ENCODE measurements at regions not wholly inside any gene's neighbourhood (a gene's known extent, or its start where the extent isn't known, plus 50 kb on each side); places are given as distances from the start of the nearest gene placed in this dataset.
"Not testable (repeated sequence)": the region's sequence is repeated elsewhere in the genome, so short reads cannot be mapped to it uniquely, and the experiment has no call there.

DNA sequence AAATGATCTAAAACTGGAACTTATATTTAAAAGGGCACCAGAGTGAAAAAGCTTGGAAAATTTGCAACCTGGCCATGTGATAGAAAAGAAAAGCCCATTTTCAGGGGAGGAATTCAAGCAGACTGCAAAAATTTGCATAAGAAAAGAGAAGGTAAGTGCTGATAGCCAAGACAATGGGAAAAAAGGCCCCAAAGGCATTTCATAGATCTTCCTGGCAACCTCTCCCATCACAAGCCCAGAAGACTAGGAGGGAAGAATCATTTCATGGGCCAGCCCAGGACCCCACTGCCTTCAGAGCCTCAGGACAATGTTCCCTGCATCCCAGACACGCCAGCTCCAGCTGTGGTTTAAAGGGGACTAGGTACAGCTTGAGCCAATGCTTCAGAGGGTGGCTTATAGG, 887.3 kb upstream of the DIAPH2 start:
- DNase-seq: no peak

DNA sequence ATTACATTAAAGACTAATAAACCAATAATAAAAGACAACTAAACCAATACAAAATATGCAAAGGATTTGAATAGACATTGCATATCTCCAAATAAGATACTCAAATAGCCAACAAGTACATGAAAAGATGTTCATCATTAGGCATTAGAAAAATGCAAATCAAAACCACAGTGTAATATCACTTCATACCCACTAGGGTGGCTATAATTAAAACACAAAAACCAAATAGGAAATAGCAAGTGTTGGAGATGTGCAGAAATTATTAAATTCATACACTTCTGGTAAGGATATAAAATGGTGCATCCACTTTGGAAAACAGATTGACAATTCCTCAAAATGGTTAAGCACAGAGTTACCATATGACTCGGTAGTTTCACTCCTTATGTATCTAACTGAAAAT, 860.8 kb upstream of the DIAPH2 start:
- DNase-seq: no peak

DNA sequence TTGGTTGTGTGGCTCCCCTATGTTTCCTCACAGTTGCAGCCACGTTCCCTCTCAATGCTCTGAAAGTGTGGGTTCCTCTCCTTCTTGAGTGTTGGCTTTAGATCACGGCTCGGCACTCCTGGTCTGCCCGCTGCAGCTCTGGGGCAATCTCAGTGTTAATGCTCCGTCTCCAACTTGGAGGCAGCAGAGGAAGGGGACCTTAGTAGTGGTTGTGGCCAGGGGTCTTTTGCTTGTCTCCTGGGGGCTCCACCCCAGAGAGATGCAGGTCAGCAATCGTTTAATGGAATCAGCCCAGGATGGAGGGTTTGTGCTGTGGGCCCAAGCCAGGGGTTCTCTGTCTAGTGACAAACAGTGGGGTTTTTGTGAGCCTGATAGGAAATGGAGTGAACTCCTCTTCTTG, 849.4 kb upstream of the DIAPH2 start:
- DNase-seq: no peak

DNA sequence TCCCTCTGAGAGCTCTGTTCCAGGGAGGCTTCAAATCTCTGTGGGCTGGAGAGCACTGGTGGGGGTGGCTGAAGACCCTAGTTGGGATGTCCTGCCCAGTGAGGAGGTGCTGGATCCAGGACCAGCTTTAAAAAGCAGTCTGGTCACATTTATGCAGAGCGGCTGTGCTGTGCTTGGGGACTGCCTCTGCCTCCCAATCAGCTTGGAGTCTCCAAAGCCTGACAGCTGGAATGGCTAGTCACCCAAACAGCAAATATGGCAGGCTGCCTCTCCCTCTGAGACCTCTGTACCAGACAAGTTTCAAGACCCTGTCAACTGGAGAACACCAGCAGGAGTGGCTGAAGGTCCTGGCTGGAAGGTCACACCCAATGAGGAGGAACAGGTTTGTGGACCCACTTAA, 848.1 kb upstream of the DIAPH2 start:
- no peak for DNase-seq

DNA sequence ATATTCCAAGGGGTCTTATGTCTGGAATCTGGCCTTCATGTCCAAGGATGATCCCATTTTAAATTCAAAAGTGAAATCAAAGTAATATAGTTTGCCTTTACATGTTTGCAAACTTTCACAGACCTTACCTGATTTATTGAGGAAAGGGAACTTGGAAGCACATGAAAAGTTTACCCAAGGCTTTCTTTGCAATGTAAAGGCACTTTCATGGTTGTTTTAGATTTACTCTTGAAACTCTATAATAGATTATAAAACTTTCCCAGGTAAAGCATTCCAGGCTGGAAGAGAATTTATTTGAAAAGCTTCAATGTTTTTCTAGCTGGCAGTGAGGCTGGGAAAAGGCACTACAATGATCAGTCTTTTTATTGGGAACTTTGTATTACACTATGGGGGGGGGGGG, 842.8 kb upstream of the DIAPH2 start:
- no peak for DNase-seq

DNA sequence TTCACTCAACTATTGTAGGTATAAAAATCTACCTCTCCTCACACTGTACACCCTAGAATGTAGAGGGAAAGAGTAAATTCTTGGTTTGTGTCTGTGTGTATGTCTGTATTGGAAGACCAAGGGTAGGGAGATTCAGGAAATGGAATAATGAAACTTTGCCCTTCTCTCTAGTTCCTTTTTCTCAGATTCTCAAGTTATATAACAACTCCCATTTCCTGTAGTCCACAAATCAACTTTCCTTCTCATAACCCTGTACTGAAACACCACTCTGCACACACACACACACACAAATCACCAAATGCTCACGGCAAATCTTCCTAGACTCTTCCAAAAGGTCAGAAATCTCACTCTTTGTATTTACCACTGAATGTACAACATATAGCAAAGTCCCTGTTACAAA, 824.5 kb upstream of the DIAPH2 start:
- DNase-seq: no peak

DNA sequence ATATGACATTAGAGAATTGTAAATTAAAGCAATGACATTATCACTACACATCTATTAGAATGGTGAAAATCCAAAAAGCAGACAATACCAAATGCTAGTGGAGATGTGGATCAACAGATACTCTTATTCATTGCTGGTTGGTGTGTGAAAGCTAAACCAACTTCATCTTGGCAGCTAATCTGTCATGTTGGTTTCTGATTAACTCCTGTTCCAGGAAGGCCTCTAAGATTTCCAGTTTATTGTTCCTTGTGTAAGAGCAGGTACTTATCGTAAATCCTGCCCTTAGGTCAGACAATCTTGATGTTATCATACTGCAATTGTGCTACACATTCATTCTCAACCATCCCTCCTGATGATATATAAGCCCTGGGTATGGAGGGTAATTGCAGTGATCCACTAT, 809.0 kb upstream of the DIAPH2 start:
- no peak for DNase-seq

DNA sequence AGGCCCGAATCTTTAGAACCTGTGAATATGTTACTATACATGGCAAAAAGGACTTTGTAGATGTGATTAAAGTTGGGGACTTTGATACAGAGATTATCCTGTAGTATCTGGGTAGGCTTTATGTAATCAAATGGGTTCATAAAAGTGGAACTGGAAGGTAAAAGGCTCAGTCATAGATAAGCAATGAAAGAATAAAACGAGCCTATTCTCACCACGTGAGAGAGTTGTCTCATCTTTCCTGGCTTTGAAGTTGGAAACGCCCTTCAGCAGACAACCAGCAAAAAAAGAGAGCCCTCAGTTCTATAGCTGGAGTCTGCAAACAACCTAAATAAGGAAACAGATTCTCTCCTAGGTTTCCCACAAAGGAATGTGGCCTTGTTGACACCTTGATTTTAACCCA, 805.8 kb upstream of the DIAPH2 start:
- no peak for DNase-seq

DNA sequence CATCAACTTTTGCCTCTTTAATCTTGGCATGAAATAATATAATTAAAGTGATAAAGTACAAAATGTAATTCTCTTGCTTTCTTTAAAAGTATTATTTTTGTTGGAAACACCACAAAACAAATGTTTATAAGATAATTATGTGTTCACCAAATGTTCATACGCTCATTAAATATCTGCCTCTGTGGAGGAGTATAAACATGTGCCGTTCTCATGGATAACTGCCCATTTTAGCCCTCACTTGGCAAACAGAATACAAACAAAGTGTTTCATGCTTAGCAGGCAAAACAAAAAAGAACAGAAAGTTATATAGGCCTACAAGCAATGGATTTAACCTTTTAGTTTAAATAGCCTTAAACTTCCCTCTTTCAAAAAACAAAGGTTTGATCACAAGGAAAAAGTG, 800.5 kb upstream of the DIAPH2 start:
- no peak for DNase-seq

DNA sequence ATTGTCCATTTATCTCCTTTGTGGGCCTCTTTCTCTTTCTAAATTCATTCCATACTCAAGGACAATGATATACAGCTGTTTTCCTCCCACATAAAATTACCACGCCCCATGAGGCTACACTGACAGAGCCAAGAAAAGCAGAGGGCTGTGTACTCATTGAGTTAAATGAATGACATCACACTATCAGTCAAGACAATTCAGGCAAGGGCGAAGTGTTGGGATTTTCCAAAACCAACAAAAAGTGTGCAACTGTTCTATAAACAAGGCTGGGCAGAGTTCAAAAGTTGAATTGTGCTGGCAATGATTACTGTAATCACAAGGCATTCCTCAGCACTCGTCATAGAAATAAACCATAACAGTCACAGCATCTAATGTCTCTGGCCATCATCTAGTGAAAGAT, 799.6 kb upstream of the DIAPH2 start:
- peak; percentile 30 for DNase-seq

DNA sequence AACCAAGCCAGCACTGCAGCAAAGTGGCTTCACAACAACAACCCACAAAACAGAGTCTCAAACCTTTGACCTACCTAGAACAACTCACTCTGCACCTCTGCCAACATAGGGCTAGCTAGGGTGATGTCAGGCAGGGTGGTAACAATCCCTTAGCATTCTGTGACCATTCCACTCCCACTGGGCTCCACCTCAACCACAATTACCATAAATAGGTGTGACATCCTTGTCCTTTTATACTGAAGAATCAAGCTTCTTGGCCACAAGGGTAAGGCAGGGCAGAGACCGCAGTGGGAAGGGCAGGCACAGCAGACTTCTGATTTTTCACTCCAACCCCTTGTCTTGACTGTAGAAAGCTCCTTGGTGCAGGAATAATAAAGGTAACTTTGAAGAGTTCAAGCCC, 795.4 kb upstream of the DIAPH2 start:
- no peak for DNase-seq

DNA sequence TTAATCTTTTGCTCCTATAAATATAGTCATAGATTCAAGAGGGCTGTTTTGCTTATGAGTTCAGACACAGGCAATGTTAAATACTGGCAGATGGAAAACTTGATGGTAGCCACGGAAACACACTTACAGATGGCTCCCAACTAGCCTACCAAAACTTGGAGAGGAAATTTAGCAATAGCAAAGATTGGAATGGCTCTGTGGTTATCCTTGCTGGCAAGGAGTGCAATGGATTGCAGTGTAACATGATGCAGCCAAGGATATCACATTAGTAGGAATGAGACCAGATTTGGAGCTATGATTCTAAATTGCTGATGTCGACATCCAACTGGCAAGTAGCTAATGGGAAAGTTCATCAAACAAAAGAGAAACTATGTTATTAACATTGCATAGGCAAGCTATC, 791.0 kb upstream of the DIAPH2 start:
- no peak for DNase-seq

DNA sequence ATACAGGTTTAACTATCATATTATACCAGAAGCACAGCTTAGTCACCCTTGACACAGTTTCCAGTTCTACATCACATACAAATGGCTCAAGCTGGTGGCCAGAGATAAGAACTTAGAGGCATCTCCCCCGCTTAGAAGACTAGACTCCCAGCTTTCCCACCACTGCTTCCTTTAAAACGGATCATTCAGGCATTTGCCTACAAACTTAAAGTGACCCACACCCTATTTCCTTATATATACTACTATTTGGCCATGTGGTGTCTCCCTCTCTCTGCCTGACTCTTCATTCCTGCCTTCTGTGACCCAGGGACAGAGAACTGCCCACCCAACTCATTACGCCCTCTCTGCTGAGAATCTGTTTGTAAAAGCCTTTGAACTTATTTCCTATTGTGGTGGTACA, 781.2 kb upstream of the DIAPH2 start:
- DNase-seq: no peak

DNA sequence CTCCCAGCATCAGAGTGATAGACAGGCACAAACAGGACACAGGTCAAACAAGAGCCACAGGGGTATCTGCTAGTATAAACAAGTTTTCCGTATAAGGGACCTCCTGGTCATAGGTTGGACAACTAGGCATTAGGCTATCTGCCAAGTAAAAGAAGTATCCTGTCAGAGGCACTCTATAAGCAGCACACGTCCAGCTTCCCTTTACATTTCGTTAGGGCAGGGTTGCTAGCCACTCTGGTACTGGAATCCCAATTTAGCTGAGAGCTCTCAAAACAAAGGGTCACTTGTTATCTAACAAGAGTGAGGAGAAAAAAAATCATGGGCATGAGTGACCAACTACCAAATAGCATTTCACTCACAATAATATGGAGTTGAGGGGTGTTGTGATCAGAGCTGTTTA, 780.7 kb upstream of the DIAPH2 start:
- no peak for DNase-seq

DNA sequence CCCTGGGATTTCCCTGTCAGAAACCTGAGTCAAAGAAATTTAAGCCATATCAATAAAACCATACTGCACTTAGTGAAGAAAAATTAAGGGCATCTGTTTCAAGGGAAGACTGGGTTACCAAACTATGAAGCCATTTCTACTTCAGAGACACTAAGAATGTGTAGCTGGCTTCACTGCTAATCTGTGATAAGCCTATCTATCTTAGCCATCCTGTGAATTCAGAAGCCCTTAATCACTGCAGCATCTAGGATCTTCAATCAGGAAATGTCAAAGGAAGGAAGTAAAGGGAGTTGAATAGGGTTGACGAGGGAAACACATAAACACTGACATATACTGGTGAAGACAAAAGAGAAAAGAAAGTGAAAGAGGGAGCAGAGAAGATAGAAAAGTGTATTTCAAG, 777.6 kb upstream of the DIAPH2 start:
- DNase-seq: no peak

DNA sequence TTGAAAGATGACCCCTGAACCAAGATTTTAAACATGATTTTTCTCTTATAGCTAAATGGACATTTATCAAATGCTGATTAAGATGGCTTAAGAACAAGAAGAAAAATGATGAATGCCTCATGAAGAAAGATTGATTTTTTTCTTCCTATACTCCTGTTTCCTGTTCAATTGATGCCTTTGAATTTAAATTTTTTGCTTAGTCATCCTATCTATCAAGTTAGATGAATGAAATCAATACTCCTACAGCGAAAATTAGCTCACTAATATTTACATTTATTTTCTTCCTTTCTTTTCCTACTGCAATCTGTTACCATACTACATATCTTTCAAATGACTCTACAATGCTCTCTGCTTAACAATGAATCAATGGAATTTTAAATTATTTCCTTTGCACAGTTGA, 773.6 kb upstream of the DIAPH2 start:
- DNase-seq: no peak

DNA sequence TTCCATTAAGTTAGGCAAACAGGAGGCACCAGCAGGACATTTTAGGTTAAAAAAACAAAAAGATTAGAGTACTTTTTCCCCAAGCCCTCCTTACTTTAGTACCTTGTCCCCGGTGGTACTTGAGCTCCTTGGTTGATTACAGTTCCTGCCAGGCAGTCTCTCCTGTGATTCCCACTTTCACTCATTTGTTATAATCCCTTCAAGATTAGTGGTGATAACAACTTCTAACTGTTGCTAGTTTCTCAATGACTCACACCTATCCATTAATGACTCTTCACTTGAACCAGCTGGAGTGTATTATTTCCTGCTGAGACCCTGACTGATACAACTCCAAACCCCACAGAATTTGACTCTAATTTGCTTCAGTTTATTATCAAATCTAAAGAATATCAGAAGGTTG, 765.0 kb upstream of the DIAPH2 start:
- no peak for DNase-seq

DNA sequence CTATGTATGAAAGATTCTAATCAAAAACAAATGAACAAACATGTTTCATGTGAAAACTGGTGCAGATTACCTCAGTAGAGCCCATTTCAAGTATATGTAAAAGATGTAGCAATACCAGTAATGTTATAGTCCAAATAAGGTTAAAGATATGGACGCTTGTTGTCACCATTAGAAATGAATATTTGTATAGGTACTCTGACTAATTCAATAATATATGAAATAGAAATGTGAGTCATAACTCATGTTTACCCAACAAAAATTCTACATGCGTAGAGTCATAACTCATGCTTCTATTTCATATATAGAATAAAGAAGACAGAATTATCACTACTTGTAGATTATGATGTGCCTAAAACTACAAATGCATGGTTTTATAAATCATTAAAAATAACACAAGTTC, 739.1 kb upstream of the DIAPH2 start:
- no peak for DNase-seq

DNA sequence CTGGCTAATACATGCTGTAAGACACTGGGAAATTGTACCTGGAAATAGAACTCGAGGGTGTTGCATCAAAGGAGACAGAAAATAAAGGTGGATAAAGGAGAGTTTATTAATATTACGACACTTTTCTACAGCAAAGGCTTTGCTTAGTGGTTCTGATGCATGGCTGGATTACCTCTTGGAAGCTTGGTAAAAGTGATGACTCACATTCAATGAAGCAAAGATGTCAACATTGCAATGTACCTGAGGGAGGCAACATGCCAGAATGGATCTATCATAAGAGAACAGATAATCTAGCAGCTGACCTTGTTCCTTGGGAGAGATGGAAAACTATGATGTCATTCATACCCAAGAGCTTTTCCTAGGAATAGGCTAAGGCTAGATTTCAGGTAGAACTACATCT, 735.1 kb upstream of the DIAPH2 start:
- no peak for DNase-seq

DNA sequence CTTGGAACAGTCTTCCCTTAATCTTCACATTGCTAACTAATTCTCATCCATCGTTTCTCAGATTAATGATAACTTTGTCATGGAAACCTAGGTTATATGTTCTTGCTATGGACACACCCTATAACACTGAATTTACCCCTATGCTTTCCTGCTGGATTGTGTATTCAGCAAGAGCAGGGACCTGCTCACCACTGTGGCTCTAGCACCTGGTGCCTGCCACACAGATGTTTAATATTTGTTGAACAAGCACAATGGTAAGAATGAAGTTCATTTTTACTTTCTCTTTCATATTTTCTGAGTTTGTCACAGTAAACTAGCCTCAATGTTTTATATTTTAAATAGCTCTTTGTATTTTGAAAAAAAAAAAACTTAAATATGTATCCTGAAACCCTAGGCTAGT, 734.0 kb upstream of the DIAPH2 start:
- DNase-seq: no peak

DNA sequence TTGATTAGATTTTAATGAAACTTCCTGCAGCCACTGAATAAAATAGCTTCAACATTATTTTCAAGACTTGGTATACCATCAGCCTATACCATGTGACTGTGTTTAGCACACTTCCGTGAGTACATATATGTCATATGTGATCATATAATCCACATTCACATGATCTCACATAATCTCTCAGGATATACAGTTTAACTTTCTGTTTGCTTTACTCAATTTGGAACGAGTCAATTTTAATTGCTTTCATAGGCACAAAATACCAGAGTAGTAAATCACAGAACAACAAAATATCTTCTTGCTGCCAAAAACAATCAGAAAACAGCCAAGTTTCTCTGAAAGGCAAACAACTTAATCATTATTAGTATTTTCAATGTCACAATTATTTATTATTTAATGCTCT, 731.1 kb upstream of the DIAPH2 start:
- DNase-seq: no peak

DNA sequence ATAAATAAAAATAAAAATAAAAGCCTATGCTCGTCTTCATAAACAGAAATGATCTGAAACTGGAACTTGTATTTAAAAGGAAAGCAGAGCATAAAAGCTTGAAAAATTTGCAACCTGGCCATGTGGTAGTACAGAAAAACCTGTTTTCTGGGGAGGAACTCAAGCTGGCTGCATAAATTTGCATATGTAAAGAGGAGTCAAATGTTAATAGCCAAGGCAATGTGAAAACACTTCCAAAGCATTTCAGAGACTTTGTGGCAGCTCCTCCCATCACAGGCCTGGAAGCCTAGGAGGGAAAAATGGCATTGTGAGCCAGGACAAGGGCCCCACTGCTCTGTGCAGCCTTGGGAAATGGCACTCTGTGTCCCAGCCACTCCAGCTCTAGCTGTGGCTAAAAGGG, 727.9 kb upstream of the DIAPH2 start:
- DNase-seq: no peak

DNA sequence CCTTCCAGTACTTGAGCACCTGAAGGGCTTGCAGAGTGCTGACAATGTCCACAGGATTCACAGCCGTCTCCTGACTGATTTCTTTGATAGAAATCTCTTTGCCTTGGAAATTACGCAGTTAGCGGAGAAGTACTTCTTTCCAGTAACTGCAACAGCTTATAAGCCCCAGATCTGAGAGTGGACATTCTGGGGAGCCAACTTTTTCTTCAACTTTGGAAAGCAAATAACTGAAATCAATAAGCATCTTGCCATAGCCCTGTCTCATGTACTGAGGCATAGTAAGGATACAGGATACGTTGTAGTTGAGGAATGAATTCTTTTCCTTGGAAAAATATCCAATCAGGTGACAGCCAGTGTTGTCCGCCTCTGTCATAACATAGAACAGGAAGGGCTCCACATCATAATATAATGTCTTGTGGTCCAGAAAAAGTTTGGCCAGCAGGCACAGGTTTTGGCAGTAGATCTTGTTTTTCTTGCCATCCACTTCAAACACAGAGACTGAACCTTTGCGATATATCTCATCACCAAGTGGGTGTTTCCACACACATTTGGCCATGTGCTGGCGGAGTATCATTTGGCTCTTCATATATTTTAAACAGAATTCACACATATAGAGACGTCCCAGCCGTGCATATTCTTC, 711.1 kb upstream of the DIAPH2 start:
- not testable (repeated sequence) for DNase-seq

DNA sequence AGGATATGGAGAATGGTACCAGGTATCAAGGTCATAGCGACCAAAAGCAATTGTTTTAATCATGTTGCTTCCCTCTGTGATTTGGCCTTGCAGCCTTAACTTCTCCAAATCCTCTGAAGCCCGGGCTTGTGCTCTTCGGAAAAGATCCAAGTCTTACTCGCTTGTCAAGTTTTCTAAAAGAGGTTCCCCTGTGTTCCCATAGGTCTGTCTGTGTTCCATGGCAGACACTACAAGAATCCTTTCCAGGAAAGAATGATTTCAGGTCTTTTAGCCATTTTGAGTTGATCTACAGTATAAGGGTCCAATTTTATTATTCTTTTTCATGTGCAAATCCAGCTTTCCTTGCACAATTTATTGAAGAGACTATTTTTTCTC, 710.6 kb upstream of the DIAPH2 start:
- no peak for DNase-seq

DNA sequence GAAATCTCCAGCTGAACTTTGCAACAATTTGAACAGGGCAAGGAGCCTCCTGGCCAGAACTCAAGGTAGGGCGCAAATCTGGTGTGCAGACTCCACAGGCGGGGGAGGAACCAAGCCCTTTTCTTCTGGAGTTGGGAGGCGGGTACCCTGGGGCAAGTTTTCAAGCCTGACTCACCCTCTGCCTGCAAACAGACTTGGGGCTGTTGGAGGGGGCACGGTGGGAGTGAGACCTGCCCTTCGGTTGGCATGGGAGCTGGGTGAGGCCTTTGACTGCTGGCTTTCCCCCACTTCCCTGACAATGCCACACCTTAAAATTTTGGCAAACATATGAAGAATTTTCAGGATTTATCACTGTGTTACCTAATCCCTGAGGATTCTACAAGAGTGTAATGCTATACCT, 709.8 kb upstream of the DIAPH2 start:
- no peak for DNase-seq

DNA sequence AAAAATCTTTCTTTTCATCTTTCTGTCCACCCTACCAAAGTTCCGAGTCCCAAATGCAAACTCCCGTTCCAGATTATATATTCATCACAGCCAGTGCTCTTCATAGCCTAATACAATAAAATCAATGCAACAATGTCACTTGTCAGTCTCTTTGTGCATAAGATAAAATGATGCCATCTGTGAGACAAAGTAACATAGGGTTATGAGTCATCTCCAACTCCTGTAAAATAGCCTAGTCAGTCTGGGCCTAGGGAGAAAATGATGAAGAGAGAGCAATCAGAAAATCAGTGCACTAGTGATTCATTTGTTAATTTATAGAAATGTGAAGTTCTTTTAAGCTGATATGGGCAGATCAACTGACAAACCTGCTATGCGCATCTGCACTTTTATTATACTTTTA, 689.1 kb upstream of the DIAPH2 start:
- DNase-seq: no peak

Data from kidney glomerular epithelial cell (primary cell).